ENCODE measurements at regions not wholly inside any gene's neighbourhood (a gene's known extent, or its start where the extent isn't known, plus 50 kb on each side); places are given as distances from the start of the nearest gene placed in this dataset.

DNA sequence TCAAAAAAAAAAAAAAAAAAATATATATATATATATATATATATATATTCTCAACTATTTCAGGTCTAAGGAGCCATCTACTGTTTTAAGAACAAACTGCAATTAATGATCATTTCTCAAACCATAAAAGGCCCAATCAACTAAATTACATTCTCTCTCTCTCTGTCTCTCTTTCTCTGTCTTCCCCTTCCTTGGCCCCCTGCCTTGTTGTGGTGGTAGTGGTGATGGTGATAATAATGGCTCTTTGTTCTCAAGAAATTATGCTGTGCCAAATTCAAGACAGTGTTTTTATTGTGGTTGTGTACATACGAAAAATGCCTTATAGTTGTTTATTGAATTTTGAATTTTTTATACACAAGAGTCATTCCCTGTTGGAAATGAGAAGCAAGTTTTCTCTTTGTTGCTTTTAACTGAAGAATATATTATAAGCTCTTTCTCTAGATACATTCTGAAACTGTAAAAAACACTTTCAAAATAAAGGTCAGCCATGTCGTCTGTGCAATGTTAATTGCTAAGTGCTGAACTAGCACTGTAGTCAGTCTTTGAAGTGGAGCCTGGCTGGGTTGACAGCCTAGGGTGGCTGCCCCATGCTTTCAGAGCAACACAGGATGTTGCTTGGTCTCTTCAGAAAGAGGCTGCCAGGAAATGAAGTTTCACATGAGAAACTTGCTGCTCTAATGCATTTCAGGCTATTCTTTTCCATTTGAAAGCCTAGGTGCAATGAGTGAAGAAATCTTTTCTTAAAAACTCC lies 96.0 kb downstream of the HINT1 start:
- H3K27ac ChIP-seq (ENCODE audit: low read depth, low read length), result no peak overlapping the region

DNA sequence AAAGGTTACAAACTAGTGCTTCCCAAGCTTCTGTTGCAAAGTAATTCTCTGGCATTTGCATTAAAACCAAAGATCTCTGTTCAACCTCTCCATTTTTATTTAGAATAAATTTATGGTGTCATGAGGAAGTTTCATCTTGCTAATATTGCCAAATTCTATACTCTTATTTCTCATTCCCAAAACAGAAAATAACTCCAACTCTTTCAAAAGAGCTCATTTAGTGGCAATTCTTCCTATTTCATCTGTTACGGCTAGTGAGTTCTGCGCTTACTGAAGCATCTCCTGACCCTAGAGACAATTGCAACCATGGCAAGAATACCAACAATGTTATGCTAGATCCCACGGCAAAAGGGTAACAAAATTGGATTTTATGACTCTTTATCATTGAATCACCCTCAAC lies 97.0 kb downstream of the HINT1 start:
- Histone ChIP-seq H3K4me3 (ENCODE audit: insufficient read depth, low read length) (no peak overlapping the region), H3K36me3 (ENCODE audit: insufficient read depth, low read length) (no peaks in the 10 kb centered on the region), H3K27ac (ENCODE audit: low read depth, low read length) (no peak overlapping the region), H3K27me3 (ENCODE audit: insufficient read depth, low read length) (no peaks in the 10 kb centered on the region), H4K20me1 (ENCODE audit: insufficient read depth, low read length) (no peaks in the 10 kb centered on the region), H3K4me1 (ENCODE audit: insufficient read depth, low read length) (no peaks in the 10 kb centered on the region), H2AFZ (ENCODE audit: low read length) (no peak overlapping the region), H3K9me3 (ENCODE audit: low read depth, low read length) (peaks cover 3% of the 10 kb centered on the region), H3K4me2 (ENCODE audit: insufficient read depth, low read length) (no peak overlapping the region), H3K79me2 (ENCODE audit: insufficient read depth, low read length) (no peaks in the 10 kb centered on the region)
- TF ChIP-seq, protein P1, sequence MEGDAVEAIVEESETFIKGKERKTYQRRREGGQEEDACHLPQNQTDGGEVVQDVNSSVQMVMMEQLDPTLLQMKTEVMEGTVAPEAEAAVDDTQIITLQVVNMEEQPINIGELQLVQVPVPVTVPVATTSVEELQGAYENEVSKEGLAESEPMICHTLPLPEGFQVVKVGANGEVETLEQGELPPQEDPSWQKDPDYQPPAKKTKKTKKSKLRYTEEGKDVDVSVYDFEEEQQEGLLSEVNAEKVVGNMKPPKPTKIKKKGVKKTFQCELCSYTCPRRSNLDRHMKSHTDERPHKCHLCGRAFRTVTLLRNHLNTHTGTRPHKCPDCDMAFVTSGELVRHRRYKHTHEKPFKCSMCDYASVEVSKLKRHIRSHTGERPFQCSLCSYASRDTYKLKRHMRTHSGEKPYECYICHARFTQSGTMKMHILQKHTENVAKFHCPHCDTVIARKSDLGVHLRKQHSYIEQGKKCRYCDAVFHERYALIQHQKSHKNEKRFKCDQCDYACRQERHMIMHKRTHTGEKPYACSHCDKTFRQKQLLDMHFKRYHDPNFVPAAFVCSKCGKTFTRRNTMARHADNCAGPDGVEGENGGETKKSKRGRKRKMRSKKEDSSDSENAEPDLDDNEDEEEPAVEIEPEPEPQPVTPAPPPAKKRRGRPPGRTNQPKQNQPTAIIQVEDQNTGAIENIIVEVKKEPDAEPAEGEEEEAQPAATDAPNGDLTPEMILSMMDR (IDR thresholded peaks at IDR 0.05; ENCODE audit: extremely low read depth, low read depth, low read length), result no peak
- peak; percentile 11 for DNase-seq (ENCODE audit: insufficient read length, low spot score, missing footprints)

More for the DNA sequence above, 96.0 kb downstream of the HINT1 start:
- no peaks in the 10 kb centered on the region for H3K79me2 ChIP-seq (ENCODE audit: insufficient read depth, low read length)
- no peak overlapping the region for H3K4me3 ChIP-seq (ENCODE audit: insufficient read depth, low read length)
- no peak overlapping the region for H2AFZ ChIP-seq (ENCODE audit: low read length)
- peaks cover 3% of the 10 kb centered on the region for H3K9me3 ChIP-seq (ENCODE audit: low read depth, low read length)
- no peaks in the 10 kb centered on the region for H3K4me1 ChIP-seq (ENCODE audit: insufficient read depth, low read length)
- no peaks in the 10 kb centered on the region for H4K20me1 ChIP-seq (ENCODE audit: insufficient read depth, low read length)
- no peaks in the 10 kb centered on the region for H3K36me3 ChIP-seq (ENCODE audit: insufficient read depth, low read length)
- H3K4me2 ChIP-seq (ENCODE audit: insufficient read depth, low read length), result no peak overlapping the region
- TF ChIP-seq, protein P1 (IDR thresholded peaks at IDR 0.05; ENCODE audit: extremely low read depth, low read depth, low read length), result no peak
- no peaks in the 10 kb centered on the region for H3K27me3 ChIP-seq (ENCODE audit: insufficient read depth, low read length)
- DNase-seq (ENCODE audit: insufficient read length, low spot score, missing footprints), result peak; percentile 8

DNA sequence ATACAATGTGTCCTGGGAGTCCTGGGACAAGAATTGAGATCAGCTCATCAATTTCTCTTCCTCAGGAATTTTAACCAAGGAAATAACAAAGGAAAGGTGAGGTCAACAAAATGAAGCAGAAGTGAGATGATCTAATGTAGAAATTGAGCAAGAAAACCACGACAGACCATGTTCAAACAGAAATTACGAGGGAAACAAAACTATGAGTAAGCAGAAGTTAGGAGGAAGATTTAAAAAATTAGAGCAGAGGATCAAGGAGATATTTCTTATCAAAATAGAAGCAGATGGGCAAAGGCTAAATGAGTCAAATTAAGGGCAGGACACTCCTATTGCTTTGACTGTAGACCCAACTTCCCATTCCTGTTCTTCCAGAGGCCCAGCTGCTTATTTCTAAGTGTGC lies 97.4 kb downstream of the HINT1 start:
- no peak overlapping the region for H3K4me2 ChIP-seq (ENCODE audit: insufficient read depth, low read length)
- no peaks in the 10 kb centered on the region for H4K20me1 ChIP-seq (ENCODE audit: insufficient read depth, low read length)
- DNase-seq (ENCODE audit: insufficient read length, low spot score, missing footprints), result no peak
- no peaks in the 10 kb centered on the region for H3K27me3 ChIP-seq (ENCODE audit: insufficient read depth, low read length)
- TF ChIP-seq, protein P1 (IDR thresholded peaks at IDR 0.05; ENCODE audit: extremely low read depth, low read depth, low read length), result no peak
- no peaks in the 10 kb centered on the region for H3K79me2 ChIP-seq (ENCODE audit: insufficient read depth, low read length)
- no peaks in the 10 kb centered on the region for H3K36me3 ChIP-seq (ENCODE audit: insufficient read depth, low read length)
- no peak overlapping the region for H3K27ac ChIP-seq (ENCODE audit: low read depth, low read length)
- H2AFZ ChIP-seq (ENCODE audit: low read length), result no peak overlapping the region
- no peak overlapping the region for H3K4me3 ChIP-seq (ENCODE audit: insufficient read depth, low read length)
- H3K9me3 ChIP-seq (ENCODE audit: low read depth, low read length), result peaks cover 3% of the 10 kb centered on the region
- H3K4me1 ChIP-seq (ENCODE audit: insufficient read depth, low read length), result no peaks in the 10 kb centered on the region

DNA sequence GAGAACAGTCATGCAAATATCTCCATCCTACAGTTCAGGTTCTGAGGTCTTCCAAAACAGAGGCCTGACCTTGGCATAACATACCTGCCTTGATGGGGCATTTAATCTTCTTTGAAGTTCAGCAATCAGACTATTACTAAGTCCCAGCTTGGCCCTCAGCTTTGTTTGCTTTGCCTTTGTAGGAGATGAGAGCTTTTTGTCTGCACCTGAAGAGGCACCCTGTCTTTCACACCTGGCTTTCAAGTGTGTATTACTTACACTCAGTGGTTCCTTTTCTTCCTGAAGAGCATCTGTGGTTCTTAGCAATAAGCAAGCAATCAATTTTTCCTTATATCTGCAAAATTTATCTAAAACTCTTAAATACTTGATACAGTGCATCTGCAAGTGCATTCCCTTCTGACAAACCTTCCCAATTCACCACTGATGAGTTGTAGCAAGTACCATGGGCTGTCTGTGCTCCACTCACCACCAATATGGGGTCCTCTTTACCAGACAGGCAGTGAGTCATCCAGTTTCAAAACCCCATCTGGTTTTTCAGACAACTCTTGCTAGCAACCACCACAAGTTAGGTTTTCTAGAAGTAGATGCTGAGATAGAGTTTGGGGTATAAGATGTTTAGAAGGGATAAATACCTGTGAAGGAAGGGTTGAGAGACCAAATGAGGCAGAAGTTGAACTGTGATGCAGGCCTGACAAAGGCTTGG lies 100.2 kb downstream of the HINT1 start:
- DNase-seq (ENCODE audit: insufficient read length, low spot score, missing footprints), result peak; percentile 1
- H3K9me3 ChIP-seq (ENCODE audit: low read depth, low read length), result peaks cover 3% of the 10 kb centered on the region
- TF ChIP-seq, protein P1 (IDR thresholded peaks at IDR 0.05; ENCODE audit: extremely low read depth, low read depth, low read length), result no peak
- no peaks in the 10 kb centered on the region for H3K79me2 ChIP-seq (ENCODE audit: insufficient read depth, low read length)
- no peaks in the 10 kb centered on the region for H4K20me1 ChIP-seq (ENCODE audit: insufficient read depth, low read length)
- H3K27ac ChIP-seq (ENCODE audit: low read depth, low read length), result no peak overlapping the region
- H3K4me3 ChIP-seq (ENCODE audit: insufficient read depth, low read length), result no peak overlapping the region
- no peaks in the 10 kb centered on the region for H3K36me3 ChIP-seq (ENCODE audit: insufficient read depth, low read length)
- no peak overlapping the region for H3K4me2 ChIP-seq (ENCODE audit: insufficient read depth, low read length)
- H2AFZ ChIP-seq (ENCODE audit: low read length), result no peak overlapping the region
- H3K4me1 ChIP-seq (ENCODE audit: insufficient read depth, low read length), result no peaks in the 10 kb centered on the region
- H3K27me3 ChIP-seq (ENCODE audit: insufficient read depth, low read length), result no peaks in the 10 kb centered on the region
